OCI-LY1 (cell line): ENCODE measurements at regions not wholly inside any gene's neighbourhood (a gene's known extent, or its start where the extent isn't known, plus 50 kb on each side); places are given as distances from the start of the nearest gene placed in this dataset.

Experiments
- CTCF ChIP-seq: fragments of 200-600 bp; sonication (generic), shearing (Covaris generic); IDR thresholded peaks from 2 replicates; pipeline ENCODE4 v1.5.1; 2017; ENCODE audit warnings: mild to moderate bottlenecking, antibody characterized with exemption, low read length, moderate library complexity, mixed read lengths
- EZH2 ChIP-seq: fragments of 200-600 bp; sonication (generic), shearing (Covaris generic); IDR thresholded peaks from 2 replicates; pipeline ENCODE4 v1.8.0; 2017; ENCODE audit warnings: borderline replicate concordance, mixed run types, mild to moderate bottlenecking, antibody characterized with exemption, low read length, moderate library complexity, mixed read lengths

DNA sequence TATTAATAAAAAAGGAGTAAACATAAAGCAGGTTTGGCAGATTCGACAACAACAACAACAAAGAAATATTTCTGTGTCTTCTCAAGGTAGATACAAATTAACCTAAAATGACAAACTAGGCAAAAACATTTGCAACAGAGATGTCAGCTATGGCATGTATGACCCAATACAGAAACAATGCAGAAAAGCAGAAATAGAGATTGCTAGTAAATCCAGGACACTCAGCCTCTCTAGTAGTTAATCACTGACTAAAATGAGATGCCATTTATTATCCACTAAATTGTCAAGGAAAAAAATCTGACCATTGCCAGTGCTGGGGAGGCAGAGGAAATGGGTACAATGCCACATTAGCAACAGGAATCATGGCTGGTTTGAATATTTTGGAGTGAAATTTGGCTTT, 250.5 kb downstream of the TEX29 start:
- TF ChIP-seq CTCF (no peak), EZH2 (no peak)
